COLO829 (cell line): ENCODE measurements at regions not wholly inside any gene's neighbourhood (a gene's known extent, or its start where the extent isn't known, plus 50 kb on each side); places are given as distances from the start of the nearest gene placed in this dataset.

Source experiments
- DNase-seq: peaks from one replicate; pipeline ENCODE4 v3.0.0; 2012; ENCODE audit warnings: low spot score

DNA sequence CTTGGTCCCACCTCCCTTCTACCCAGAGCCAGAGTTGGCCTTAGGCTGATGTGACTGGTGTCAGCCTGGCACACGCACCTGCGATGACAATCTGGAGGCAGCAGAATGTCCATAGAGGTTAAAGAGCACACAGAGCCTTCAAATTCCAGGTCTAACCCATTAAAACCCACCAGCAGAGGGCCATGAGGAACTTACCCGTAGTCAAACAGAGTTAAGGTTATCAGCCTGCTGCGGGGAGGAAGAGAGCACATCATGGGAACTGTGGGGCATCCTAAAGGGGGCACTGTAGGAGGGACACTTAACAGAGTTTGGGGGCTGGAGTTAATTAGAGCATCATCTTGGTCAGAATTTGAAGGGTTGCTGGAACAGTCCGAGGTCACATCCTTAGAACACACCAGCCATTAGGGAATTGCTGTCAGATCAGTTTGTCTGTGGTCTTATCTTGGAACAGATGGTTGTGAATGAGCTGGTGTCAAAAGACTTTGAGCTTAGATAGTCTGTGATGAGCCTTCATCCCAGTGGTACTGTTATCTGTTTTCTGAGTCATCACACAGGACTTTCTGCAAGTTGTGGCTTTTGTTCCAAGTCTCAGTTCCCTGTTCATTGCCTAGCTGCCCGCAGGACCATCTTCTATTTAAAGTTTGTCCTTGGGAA, 248.6 kb downstream of the LOXHD1 start:
- DNase-seq, result no peak

GRCh38 chr18:46411191-46411828, 245.7 kb downstream of the LOXHD1 start:
- DNase-seq, result no peak

DNA sequence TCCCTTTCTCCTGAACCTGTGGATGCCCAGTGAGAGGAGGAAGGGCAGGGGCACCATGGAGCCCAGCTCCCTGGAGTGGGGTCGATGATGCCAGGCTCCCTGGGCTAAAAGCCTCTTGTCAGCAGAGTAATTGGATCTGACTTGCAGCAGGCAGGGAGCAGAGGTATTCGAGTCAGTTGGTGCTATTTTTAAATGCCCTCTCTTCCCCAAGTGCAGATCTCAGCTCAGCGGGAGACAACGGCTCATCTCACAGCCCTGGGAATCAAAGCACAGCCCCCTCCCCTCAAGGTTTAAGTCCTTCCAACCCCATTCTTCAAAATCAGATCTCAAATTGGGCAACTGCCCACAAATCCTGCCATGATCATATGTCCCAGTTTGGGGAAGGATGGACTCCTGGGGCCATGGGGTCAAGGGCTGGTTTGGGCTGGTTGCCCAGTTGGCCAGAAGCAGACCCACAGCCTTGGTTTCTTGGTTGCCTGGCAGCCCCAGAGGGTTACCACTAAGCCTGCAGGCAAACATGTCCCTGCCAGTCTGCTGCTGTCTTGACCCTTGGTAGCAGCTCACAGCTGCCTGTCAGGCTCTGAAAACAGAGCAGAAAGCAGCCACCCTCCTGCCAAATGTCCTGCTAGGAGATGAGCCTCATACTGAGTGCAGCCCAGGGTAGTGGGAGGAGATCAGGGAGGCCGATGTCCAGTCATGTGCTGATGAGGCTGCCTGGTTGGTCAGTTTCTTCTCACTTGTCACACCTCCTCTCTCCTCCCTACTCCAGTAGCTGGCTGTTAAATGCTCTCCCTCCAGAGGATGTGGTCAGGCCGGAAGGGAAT, 244.9 kb downstream of the LOXHD1 start:
- DNase-seq, result no peak

DNA sequence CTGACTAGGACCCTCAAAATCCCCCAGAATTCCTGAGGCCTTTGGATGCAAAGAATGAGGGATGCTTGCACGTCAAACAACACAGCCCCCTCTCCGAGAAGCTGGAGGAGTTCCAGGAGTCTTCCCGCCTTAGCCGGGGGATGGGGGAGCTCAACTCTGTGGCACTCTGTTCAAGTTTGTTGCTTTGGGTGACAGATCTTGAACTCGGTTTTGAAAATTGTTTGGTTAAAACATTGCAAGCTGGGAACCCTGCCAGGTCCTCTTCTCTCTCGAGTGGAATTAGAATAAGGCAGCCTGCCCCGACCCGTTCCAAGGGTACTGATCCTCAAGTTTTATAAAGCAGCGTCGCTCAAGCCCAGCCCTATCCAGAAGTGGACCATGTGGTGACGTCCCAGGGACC, 244.1 kb downstream of the LOXHD1 start:
- no peak for DNase-seq

DNA sequence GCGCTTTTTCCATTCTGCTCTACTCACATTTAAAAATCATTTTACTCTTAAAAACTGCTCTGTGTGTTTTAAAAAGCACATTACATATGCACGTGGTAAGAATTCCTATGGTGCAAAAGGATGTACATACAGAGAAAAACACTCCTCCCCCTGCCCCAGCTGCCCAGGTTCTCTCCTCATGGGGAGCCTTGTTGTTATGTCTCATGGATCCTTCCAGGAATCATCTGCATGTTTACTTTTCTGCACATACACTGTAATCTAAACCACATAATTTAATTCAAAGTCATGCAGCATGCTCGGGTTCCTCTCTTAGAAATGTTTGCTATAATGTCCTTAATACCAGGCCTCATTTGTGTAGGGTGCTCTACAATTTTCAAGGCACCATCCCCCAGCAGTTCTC, 243.3 kb downstream of the LOXHD1 start:
- no peak for DNase-seq

DNA sequence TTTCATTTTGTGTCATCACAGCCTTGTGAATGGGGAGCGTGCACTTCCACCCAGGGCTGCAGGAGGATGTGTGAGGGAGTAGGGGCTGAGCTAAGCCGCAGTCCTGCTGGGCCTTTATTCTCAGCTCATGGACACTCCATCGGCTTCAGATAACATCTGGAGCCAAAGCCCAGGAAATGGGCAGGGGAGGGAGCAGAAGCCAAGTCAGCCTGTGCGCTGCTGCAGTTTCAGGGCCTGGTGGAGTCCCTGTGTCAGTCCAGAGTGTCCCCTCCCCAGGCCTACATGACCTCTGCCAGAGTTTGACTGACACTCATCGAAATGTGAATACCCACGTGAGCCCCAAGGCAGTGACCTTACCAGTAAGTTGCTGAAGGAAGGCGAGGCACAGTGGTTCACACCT, 242.2 kb downstream of the LOXHD1 start:
- DNase-seq, result no peak

DNA sequence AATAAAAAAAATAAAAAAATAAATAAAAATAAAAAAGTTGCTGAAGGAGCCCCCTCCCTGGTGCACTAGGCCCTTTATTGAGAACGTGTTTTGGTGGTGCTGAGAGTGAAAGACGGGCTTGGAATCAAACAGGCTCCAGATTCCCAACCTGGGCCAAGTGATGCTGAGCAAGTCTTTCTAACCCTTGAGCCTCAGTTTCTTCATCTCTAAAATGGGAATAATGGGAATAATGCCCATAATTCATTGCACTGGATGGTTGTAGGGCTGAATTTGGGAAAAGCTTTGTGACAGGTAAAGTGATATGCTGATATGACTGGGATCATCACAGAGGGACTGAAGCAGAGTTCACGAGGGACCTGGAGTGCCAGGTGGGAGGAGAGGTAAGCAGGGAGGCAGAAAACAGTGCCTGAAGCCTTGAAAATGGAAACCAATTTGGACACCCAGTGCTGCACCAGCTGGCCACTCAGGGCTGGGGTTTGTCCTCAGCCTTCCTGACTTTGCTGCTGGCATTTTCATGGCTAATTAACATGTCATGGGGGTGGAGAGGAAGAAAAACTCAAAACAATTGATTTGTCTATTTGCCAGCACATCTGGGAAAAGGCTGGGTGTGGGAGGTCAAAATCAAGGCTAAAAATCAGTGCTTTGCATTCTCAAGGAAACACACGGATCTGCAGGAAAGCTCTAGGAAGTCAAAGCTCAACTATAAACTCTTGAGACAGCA, 241.3 kb downstream of the LOXHD1 start:
- no peak for DNase-seq

DNA sequence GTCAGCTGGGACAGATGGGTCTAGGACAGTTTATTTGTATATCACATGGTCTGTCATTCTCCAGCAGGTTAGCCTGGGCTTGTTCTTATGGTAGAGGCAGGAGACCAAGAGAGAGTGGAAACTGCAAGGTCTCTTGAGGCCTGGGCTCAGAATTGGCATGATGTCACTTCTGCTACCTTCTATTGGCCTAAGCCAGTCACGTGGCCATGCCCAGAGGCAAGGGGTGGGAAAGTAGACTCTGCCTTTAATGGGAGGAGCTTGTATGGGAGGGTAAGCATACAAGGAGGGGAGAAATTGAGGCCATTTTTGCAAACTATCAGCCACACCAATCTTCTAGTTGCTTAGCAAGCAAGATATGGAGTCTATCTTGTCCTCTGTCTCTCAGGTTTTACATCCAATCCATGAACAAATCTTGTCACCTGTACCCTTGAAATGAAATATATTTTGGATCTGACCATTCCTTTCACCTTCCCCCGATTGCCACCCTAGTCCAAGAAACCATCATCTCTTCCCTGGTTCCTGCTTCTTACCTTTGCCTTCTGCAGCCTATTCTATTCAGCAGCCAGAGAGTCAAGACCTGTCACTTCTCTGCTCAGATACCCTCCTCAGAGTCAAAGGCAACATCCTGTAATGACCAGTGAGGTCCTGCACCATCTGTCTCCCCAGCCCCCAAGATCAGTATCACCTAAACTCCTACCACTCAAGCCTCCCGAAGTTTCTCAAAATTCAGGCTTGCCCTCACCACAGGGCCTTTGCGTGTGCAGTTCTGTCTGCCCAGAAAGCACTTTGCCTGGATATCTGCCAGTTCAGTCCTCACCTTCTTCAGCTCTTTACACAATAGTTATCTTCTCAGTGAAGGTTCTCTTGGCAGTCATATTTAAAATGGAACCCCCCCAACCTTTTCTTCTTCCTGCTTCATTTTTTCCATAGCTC, 240.0 kb downstream of the LOXHD1 start:
- no peak for DNase-seq

DNA sequence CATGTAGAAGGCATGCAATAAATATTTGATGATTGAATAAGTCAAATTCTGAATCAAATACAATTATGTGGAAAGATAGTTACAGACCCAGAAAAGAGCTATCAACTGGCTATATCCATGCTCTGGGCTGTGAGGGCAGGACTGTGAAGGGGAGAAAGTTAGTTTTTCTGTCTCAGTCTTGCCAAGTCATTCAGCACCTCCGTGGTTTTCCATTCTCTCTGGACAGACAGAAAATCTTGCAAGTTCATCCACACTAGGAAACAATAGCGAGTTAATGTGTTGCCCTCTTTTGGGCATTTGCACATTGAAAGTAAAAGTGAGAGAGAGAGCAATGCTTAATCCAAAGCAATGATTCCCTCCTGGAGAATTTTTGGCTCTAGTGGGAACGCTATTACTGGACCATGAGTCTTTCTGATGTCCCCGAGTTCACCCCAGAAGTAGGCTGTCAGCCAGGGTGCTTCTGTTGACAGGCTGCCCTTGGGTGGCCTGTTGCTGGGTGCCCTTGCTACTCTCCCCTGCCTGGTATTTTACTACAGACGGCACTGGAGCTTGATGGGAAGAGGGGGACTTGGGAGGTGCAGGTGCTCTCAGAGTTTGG, 238.3 kb downstream of the LOXHD1 start:
- no peak for DNase-seq

DNA sequence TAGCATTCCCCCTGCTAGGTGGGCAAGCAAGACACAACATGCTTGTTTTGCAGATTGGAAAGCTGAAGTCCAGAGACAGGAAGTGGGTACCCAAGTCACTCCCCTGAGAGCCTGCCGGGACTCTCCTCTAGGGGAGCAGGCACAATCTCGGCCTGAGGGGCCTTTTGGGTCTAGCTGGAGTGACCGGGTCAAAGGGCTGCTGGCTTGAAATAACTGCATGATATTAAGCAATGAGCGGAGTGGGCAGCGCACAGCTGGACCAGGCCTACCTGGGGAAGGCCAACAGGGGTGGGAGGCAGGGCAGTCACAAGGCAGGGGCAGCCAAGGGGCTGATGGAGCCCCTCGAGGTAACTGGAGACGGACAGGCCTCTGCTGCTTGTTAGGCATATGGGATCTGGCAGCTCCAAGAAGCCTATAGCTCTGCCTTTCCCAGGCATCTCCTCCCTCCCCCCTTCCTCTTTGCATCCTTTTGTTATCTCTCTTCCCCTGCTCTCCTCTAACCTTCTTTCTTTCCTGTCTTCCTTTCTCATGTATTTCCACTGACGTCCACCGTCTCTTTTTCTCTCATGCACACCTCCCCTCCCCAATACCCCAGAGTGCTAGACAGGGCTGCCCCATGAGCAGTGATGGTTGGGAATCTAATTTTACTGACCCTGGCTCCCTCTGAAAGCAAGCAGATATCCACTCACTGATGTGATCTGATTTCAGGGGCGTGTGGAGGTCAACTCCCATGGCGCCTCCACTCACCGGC, 237.5 kb downstream of the LOXHD1 start:
- no peak for DNase-seq

- DNase-seq, result no peak
Measured at GRCh38 chr18:46421973-46422551, 235.0 kb downstream of the LOXHD1 start.

- DNase-seq, result no peak
Measured at GRCh38 chr18:46422552-46423055, 234.4 kb downstream of the LOXHD1 start.

DNA sequence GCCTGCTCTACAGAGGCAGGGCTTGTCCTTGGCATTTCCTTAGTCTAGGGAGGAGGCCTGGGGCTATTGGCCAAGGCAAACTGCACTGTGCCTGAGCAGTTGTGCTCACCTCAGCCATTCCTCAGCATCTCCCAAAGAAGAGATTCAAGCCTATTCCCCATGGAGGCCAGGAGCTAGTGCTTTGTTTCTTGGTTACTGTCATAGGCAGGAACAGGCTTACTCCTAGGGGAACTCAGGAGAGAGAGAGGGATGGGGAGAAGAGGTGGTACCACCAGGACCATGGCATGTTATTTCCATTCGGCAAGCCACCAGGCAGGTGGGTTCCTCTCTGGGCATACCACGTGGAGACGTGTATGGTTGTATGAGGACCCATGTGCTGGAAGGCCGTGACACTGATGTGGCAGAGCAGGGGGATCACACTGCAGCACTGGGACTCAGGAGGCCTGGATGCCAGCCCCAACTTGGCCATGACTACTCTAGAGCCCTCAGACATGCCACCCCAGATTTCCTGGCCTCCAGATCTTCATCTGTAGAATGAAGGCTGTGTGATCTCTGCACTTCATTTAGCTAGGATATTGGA, 233.7 kb downstream of the LOXHD1 start:
- no peak for DNase-seq

GRCh38 chr18:46424898-46425297, 232.1 kb downstream of the LOXHD1 start:
- no peak for DNase-seq

DNA sequence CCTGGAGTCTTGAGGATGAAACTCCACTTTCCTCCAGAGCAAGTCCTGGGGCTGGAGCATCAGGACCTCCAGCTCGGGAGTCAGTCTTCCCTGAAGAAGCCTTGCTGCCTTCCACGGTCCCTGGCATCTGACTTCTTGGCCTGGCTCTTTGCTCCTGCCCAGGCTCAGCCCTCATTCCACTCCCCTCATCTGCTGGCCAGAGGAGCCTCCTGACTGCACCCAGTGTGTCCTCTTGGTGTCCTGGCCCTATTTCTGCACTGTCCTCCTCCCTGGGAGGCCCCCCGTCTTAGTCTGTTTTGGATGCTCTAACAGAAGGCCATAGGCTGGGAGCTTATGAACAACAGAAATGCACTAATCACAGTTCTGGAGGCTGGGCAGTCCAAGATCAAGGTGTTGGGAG, 231.5 kb downstream of the LOXHD1 start:
- DNase-seq, result no peak

GRCh38 chr18:46426021-46426678, 230.9 kb downstream of the LOXHD1 start:
- no peak for DNase-seq

GRCh38 chr18:46426679-46427047, 230.4 kb downstream of the LOXHD1 start:
- DNase-seq, result no peak
